ENCODE measurements at regions not wholly inside any gene's neighbourhood (a gene's known extent, or its start where the extent isn't known, plus 50 kb on each side); places are given as distances from the start of the nearest gene placed in this dataset.
"Not testable (repeated sequence)": the region's sequence is repeated elsewhere in the genome, so short reads cannot be mapped to it uniquely, and the experiment has no call there.

DNA sequence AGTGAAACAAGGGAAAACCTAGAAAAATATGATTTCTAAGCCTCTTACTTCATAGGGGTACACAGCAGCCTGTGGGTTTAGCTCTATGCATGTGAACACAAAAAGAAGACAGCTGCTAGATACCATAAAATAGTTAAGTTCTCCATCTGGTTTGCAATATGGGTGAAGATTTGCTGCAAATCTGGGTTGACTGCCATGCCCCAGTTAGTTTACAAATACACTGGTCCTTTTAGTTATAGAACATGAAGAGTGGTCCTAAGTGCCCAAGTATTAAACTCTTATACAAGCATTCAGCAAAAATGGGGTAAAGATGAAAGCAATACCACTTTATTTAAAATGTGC, 176.1 kb downstream of the AEBP2 start:
- Histone ChIP-seq H3K4me3 (ENCODE audit: low read depth, low read length) (no peak overlapping the region), H3K36me3 (ENCODE audit: control insufficient read depth, insufficient read depth, low read length) (no peaks in the 10 kb centered on the region)
- TF ChIP-seq, protein P1, sequence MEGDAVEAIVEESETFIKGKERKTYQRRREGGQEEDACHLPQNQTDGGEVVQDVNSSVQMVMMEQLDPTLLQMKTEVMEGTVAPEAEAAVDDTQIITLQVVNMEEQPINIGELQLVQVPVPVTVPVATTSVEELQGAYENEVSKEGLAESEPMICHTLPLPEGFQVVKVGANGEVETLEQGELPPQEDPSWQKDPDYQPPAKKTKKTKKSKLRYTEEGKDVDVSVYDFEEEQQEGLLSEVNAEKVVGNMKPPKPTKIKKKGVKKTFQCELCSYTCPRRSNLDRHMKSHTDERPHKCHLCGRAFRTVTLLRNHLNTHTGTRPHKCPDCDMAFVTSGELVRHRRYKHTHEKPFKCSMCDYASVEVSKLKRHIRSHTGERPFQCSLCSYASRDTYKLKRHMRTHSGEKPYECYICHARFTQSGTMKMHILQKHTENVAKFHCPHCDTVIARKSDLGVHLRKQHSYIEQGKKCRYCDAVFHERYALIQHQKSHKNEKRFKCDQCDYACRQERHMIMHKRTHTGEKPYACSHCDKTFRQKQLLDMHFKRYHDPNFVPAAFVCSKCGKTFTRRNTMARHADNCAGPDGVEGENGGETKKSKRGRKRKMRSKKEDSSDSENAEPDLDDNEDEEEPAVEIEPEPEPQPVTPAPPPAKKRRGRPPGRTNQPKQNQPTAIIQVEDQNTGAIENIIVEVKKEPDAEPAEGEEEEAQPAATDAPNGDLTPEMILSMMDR (IDR thresholded peaks at IDR 0.05; ENCODE audit: insufficient read depth, low read length, poor library complexity, severe bottlenecking): no peak

DNA sequence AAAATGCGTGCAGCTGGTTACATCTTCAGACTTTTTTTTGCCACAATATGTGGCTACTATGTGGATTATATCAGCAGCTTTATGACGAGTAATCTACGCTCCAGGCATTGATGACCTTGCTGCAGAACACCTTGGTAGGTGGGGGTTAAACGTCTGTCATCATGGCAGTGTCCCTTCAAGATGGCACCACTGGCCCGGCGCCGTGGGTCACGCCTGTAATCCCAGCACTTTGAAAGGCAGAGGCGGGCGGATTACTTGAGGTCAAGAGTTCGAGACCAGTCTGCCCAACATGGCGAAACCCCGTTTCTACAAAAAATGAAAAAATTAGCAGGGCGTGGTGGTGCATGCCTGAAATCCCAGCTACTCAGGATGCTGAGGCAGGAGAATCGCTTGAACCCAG, 177.5 kb downstream of the AEBP2 start:
- H3K36me3 ChIP-seq (ENCODE audit: control insufficient read depth, insufficient read depth, low read length): no peaks in the 10 kb centered on the region
- TF ChIP-seq, protein P1 (IDR thresholded peaks at IDR 0.05; ENCODE audit: insufficient read depth, low read length, poor library complexity, severe bottlenecking): no peak
- no peak overlapping the region for H3K4me3 ChIP-seq (ENCODE audit: low read depth, low read length)
- H3K27me3 ChIP-seq (ENCODE audit: control insufficient read depth, insufficient read depth, low read length): no peaks in the 10 kb centered on the region
- no peak for DNase-seq (ENCODE audit: low read depth)

More for the DNA sequence above, 176.1 kb downstream of the AEBP2 start:
- no peaks in the 10 kb centered on the region for H3K27me3 ChIP-seq (ENCODE audit: control insufficient read depth, insufficient read depth, low read length)
- DNase-seq (ENCODE audit: low read depth): no peak

DNA sequence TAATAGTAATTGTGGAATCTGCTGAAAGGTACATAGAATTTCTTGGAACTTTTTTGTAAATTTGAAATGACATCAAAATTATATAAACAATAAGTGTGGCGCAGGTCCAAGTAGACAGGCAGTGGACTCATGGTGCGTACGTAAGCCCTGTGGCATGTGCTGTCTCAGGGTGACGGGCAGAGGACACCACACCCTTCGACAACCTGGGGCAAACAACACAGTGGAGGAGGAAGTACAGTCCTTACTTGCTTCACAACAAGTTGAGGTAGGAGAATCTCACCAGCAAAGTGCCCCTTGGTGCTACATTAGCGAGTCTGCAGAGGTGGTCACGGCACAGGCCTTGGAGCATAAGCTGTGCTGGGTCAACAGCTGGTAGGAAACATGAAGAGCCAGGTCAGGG, 180.9 kb downstream of the AEBP2 start:
- DNase-seq (ENCODE audit: low read depth): no peak
- Histone ChIP-seq H3K4me3 (ENCODE audit: low read depth, low read length) (no peak overlapping the region), H3K36me3 (ENCODE audit: control insufficient read depth, insufficient read depth, low read length) (no peaks in the 10 kb centered on the region), H3K27me3 (ENCODE audit: control insufficient read depth, insufficient read depth, low read length) (no peaks in the 10 kb centered on the region)
- TF ChIP-seq, protein P1 (IDR thresholded peaks at IDR 0.05; ENCODE audit: insufficient read depth, low read length, poor library complexity, severe bottlenecking): no peak

DNA sequence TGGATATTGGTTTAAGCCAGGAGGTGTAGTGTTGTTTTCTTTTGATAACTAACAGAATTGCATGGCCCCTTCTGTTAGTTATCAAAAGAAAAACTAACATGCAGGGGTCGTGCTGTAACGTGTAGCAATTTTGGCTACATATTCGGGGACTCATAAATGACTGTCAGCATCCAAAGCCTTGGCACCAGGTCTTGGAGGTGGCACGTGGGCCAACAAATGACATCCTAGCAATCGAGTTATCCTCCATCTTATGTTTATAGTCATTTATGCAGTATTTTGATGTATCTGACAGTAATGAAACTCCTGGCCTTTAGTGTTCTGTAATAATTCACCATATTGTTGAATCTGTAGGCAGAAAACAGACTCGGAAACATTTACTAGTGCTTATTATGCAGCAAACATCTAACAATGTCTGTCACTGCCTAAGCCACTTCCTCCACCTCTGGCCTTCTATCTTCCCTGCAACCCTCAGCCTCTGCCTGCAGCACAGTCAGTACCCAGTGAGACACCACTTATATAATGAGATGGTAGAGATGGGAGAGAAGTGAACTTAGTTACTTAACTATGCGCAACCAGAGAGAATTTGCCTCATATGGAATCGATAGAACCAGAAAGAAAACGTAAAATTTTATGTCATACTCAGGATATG, 184.6 kb downstream of the AEBP2 start:
- TF ChIP-seq, protein P1 (IDR thresholded peaks at IDR 0.05; ENCODE audit: insufficient read depth, low read length, poor library complexity, severe bottlenecking): no peak
- Histone ChIP-seq H3K27me3 (ENCODE audit: control insufficient read depth, insufficient read depth, low read length) (no peaks in the 10 kb centered on the region), H3K4me3 (ENCODE audit: low read depth, low read length) (no peak overlapping the region), H3K36me3 (ENCODE audit: control insufficient read depth, insufficient read depth, low read length) (no peaks in the 10 kb centered on the region)
- DNase-seq (ENCODE audit: low read depth): no peak

DNA sequence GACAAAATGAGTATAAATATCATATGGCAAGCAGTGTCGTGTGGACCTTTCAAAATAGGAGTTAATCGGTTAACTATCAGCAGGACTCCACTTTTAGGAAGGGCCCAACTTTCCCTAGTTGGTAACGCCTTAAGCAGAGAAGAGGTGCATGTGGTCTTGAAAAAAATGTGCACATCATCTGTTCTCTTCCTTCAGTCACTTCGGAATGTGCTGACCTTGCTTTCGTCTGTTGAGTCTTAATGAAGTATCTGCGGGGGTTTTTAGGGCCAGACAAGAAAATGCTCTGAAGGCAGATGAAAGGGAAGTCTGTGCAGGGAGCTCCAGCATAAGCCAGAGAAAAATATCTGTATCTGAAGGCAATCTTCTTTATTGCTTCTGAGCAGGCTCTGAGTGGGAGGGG, 185.2 kb downstream of the AEBP2 start:
- no peaks in the 10 kb centered on the region for H3K27me3 ChIP-seq (ENCODE audit: control insufficient read depth, insufficient read depth, low read length)
- DNase-seq (ENCODE audit: low read depth): no peak
- no peaks in the 10 kb centered on the region for H3K36me3 ChIP-seq (ENCODE audit: control insufficient read depth, insufficient read depth, low read length)
- TF ChIP-seq, protein P1 (IDR thresholded peaks at IDR 0.05; ENCODE audit: insufficient read depth, low read length, poor library complexity, severe bottlenecking): no peak
- H3K4me3 ChIP-seq (ENCODE audit: low read depth, low read length): no peak overlapping the region

DNA sequence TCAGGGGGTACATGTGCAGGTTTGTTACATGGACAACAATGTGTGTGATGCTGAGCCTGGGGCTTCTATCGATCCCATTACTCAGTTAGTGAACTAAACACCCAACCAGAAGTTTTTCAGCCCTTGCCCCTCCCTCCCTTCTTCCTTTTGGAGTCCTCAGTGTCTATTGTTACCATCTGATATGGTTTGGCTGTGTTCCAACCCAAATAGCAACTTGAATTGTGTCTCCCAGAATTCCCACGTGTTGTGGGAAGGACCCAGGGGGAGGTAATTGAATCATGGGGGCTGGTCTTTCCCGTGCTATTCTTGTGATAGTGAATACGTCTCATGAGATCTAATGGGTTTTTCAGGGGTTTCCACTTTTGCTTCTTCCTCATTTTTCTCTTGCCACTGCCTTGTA, 186.3 kb downstream of the AEBP2 start:
- not testable (repeated sequence) for DNase-seq (ENCODE audit: low read depth); H3K27me3 ChIP-seq (ENCODE audit: control insufficient read depth, insufficient read depth, low read length); H3K36me3 ChIP-seq (ENCODE audit: control insufficient read depth, insufficient read depth, low read length); H3K4me3 ChIP-seq (ENCODE audit: low read depth, low read length)

Data from kidney epithelial cell (primary cell).